ENCODE measurements at regions not wholly inside any gene's neighbourhood (a gene's known extent, or its start where the extent isn't known, plus 50 kb on each side); places are given as distances from the start of the nearest gene placed in this dataset.
"Not testable (repeated sequence)": the region's sequence is repeated elsewhere in the genome, so short reads cannot be mapped to it uniquely, and the experiment has no call there.

DNA sequence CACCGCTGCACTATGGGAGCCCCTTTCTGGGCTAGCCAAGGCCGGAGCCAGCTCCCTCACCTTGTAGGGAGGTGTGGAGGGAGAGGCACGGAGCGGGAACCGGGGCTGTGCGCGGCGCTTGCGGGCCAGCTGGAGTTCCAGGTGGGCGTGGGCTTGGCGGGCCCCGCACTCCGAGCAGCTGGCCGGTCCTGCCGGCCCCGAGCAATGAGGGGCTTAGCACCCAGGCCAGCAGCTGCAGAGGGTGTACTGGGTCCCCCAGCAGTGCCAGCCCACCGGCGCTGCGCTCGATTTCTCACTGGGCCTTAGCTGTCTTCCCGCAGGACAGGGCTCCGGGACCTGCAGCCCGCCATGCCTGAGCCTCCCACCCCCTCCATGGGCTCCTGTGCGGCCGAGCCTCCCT lies 53.3 kb upstream of the NID2 start:
- DNase-seq: not testable (repeated sequence)

DNA sequence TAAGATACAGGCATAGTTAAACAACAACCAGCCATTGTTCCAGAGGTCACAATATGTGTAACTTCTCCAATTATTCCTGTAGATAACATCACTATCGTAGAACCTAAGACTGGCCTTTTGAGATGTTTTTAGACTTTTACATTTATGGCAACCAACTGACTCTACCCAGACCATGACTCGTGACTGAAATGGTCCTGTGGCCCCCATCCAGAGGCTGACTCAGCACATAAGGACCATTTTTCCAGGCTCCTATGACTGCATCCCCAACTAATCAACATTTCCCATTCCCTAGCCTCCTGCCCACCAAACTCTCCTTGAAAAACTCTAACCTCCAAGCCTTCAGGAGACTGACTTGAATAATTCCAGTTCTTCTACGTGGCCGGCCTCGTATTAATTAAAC lies 52.6 kb upstream of the NID2 start:
- DNase-seq: no peak

DNA sequence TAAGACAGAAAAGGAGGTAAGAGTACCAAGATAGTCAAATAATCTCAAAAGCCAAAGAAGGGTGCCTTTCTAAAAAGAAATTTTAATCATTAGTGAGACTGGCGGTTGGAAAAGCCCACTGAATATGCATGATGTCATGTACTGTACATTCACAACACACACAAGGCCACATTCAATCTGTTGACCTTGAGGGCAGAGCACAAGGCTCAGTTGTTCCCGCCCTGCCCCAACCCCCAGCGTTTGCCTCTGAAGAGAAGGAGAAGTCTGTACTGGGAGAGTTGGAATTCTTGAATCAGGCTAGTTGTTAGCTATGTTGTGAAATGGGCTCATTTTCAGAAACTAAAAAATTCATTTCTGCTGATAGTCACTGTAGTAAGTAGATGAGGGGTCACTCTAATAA lies 50.2 kb upstream of the NID2 start:
- DNase-seq: no peak

Data from MV-4-11 (cell line).